Muscle of back (tissue), 3 donors: ENCODE measurements at regions not wholly inside any gene's neighbourhood (a gene's known extent, or its start where the extent isn't known, plus 50 kb on each side); places are given as distances from the start of the nearest gene placed in this dataset.
A peak's percentile ranks its signal among the peaks of the same experiment; 100 is the strongest.

Experiments
- DNase-seq, 3 donors: peaks; one replicate each; pipeline versions ENCODE4 v3.0.0 to v3.0.0-alpha.2; 2013

- no peak for DNase-seq
These were observed 303.1 kb upstream of the IRX4 start for GRCh38 chr5:2185646-2186471.

DNA sequence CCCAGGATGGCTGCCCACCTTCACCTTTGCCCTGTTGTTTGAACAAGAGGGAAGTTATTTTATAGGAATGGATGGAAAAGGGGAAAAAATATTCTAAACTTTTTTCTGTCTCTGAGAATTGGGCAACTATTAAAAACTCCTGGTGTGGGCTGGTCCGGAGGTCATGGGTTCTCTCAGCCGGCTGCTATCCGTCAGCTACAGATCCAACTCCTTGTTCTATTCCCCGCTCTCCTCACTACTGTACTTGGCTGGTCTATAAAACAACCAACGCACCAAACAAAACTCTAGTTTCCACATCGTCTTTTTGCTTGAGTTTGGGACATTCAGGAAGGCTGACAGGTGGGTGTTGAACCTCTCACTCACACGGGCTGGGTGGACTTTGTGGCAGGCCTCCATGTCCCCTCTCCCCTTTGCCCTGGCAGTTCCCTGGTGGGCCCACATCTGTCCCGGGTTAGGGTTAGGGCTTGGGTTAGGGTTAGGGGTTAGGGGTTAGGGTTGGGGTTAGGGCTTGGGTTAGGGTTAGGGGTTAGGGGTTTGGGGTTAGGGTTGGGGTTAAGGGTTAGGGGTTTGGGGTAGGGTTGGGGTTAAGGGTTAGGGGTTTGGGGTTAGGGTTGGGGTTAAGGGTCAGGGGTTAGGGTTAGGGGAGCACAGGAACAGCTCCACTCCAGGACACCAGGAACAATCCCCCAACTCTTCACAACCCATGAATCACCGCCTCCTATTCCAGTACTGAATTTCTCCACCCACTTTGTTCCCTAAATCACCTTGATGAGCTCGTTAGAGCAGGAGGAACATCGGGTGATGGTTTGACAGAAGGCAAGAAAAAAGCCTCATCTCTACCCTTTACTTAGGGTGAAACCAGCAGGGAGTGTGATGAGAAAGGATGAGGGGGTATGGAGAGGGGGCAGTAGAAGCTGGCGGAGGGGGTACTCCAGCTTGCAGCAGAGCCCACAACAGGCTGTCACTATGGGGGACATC lies 302.1 kb upstream of the IRX4 start:
- no peak for DNase-seq

- DNase-seq: no peak
These were observed 301.3 kb upstream of the IRX4 start for GRCh38 chr5:2184026-2184366.

DNA sequence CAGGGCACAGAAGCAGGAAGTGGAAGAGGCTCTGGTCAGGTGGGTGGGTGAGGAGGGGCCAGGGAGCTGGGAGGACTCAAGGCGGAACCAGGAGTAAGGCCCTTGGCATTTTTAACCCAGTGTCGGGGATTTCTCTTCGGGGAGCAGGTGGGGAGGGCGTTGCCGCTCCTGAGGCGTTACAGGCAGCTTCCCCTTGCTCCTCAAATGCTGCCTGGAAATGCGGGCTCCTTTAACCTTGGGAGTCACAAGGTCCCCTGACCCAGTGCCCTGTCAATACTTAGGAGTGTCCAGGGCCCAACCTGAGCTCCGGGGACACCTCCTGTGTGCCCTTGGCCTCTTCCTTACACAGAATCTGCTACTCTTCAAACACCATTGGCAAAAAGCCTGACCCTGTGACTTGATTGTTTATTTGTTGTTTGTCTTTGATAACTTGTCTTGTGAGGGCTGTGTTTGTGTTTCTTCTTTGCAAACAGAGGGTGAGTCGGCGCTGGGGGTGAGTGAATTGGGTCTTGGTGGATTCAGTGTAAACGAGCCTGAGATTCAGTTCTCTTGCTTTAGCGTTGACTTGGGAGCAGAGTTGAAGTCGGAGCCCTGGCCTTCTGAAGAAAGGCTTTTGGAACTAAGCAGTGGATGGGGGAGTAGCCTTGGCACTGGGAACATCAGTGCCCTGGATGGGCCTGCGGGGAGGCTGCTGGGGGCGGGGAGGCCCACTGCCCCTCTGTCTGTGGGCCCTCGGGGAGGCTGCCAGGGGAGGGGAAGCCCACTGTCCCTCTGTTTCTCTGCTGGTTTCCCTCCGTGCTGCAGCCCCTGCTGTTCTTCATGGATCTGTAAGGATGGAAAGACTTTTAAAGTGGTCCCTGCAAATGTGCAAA lies 300.7 kb upstream of the IRX4 start:
- no peak for DNase-seq

GRCh38 chr5:2182020-2182419 lies 299.3 kb upstream of the IRX4 start:
- no peak for DNase-seq

DNA sequence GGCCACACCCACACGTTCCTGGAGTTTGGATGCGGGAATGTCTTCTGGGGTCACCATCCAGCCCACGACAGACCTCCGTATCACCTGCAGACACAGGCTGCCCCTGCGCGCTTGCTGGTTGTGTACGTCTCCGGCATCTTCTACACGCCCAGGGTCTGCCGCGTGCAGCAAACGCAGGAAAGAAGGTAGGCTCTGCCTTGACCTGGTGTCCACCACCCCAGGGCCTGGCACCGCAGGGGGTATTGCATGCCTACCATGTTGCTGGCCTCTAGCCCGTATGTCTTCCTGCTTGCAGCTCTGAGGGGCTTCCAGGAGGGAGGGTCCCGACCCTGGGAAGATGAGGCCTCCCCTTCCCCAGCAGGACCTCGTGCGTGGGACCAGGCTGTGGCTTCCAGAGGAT lies 298.8 kb upstream of the IRX4 start:
- DNase-seq: no peak

DNA sequence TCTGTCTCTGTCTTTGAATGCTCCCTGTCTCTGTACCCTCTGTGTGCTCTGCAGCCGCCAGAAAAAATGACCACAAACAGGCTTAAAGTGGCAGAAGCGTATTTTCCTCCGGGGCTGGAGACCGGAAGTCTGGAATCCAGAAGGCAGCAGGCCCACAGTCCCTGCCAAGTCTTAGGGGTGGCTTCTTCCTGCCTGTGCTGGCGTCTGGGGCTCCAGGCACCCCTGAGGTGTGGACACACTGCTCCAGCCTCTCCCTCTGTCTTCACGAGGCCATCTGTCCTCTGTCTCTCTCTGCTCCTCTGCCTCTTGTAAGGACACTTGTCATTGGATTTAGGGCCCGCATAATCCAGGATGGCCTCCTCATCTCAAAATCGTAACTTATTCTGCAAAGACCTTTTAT lies 298.4 kb upstream of the IRX4 start:
- no peak for DNase-seq

DNA sequence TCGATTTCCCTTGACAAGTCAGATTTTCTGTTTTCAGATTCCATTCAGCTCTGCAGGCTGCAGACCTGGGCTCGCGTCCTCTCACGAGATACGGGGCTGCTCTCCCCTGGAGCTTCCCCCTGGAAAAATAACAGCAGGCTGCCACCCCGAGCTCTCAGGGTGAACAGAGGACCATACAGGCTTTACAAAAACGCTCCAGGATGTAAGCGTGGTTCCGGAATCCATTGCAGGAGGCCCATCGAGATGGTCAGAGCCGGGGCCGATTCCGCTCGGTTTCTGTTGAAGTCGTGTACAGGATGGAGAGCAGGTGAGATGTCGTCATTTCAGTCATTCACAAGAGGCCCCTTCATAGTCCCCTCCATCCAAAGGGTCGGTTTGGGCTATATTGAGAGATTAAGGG lies 297.7 kb upstream of the IRX4 start:
- no peak for DNase-seq

DNA sequence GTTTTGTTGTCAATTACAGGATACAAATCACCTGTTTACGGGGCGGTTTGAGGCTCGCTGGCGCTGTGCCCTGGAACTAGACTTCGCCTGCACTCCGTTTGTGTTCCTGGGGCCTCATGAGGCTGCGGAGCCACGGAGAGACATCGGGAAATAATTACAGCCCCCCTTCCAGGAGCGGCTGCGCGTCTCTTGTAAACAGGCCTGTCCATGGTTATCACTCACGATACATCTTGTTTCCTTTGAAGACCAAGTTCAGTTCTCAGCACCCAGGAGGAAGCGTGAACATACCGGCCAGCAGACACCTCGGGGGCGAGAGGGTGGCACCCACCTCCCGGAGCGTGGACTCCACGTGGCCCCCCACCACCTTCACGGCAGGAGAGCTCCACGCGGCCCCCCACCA lies 297.1 kb upstream of the IRX4 start:
- no peak for DNase-seq

GRCh38 chr5:2178528-2178927 lies 295.8 kb upstream of the IRX4 start:
- DNase-seq: no peak

GRCh38 chr5:2178071-2178477 lies 295.3 kb upstream of the IRX4 start:
- DNase-seq: no peak

GRCh38 chr5:2177244-2177643 lies 294.5 kb upstream of the IRX4 start:
- no peak for DNase-seq

GRCh38 chr5:2176581-2176980 lies 293.9 kb upstream of the IRX4 start:
- no peak for DNase-seq

DNA sequence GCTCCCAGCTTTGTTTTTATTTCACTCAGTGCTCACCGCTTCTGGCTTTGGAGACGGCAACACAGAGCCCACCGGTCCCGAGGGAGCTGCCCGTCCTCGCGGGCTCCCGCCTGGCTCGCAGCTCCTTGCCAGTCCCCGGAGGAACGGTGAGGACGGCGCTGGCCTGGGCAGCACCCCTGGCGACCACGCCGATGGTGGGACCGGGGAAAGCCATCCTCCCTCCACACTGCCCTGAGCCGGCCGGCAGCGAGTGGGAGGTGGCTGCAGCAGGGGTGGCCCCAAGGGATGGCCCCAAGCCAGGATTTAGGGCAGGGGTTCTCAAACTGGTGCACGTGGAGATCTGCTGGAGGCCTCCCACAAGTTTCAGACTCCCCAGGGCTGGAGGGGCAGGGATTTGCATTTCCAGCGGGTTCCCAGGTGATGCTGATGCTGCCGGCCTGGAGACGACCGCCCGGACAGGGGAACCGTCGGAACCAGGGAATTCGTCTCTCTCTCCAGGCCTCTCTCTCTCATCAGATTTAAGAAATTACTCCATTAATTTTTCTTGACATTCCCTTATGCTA lies 293.2 kb upstream of the IRX4 start:
- no peak for DNase-seq

- DNase-seq: no peak
These were observed 292.3 kb upstream of the IRX4 start for GRCh38 chr5:2175041-2175440.

GRCh38 chr5:2174538-2174937 lies 291.8 kb upstream of the IRX4 start:
- DNase-seq: no peak

- DNase-seq: peak in 2 of 3 donors; percentile 32 to 61
These were observed 290.6 kb upstream of the IRX4 start for GRCh38 chr5:2173151-2173834.

DNA sequence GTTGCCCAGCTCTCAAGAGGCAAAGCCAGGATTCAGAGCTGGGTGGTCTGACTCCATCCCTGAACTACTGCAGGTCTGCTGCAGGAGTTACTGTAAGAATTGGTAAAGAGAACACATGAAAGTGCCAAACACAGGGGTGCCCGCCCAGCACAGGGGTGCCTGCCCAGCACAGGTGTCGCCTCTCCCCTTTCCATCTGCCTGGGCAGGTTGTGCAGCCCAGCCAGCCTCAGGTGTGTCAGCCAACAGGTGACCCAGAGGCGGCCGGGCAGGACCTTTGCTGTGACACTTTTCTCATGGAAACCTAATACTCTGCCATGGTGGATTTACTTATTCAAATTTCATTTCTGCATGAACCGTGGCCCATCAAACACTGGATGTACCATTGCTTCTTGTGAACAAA lies 289.7 kb upstream of the IRX4 start:
- no peak for DNase-seq

DNA sequence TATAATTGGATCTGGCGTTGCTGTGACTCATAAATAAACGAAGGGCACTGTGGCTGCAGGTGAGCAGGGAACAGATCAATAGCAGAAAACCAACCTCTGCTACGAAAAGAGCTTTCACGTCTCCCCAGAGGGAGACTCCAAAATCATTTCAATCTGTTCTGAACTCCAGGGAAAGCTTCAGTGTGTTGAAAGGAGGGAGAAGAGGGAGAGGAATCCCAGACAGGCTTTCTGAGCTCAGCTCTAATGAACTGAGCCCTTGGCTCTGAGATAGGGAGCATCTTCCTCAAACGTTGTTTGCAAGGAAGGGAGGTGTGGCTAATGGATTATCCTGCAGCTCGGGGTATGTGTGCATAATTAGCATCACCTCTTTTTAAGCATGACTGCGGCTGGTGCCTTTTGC lies 288.0 kb upstream of the IRX4 start:
- DNase-seq: no peak

GRCh38 chr5:2169850-2170760 lies 287.4 kb upstream of the IRX4 start:
- peak in 2 of 3 donors; percentile 3 to 25 for DNase-seq
